ENCODE measurements at regions not wholly inside any gene's neighbourhood (a gene's known extent, or its start where the extent isn't known, plus 50 kb on each side); places are given as distances from the start of the nearest gene placed in this dataset.

DNA sequence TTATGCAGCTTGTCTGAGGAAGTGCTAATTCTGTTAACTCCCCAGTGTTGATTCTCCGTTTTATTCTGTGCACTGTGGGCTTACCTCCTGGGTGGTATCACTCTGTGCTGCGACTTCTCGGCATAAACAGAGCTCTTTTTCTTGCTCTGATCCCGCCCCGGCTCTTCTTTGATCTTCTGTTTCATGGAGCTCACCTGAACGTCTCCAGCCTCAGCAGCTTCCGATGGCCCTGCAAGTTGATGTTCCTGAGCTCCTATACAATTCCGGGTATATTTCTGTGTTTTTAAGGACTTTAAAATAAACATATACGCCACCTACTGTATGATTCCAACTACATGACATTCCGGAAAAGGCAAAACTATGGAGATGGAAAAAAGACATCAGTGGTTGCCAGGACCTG lies 110.8 kb downstream of the TENT4A start:
- Histone ChIP-seq H3K27ac (ENCODE audit: low read depth, low read length) (no peak overlapping the region), H3K4me1 (ENCODE audit: control insufficient read depth, insufficient read depth, low read length) (no peaks in the 10 kb centered on the region), H3K9ac (ENCODE audit: low read length) (no peak overlapping the region), H3K36me3 (ENCODE audit: control insufficient read depth, insufficient read depth, low read length) (no peaks in the 10 kb centered on the region), H3K4me3 (ENCODE audit: low read length) (no peak overlapping the region), H3K27me3 (ENCODE audit: control insufficient read depth, insufficient read depth, low read length) (no peaks in the 10 kb centered on the region)

DNA sequence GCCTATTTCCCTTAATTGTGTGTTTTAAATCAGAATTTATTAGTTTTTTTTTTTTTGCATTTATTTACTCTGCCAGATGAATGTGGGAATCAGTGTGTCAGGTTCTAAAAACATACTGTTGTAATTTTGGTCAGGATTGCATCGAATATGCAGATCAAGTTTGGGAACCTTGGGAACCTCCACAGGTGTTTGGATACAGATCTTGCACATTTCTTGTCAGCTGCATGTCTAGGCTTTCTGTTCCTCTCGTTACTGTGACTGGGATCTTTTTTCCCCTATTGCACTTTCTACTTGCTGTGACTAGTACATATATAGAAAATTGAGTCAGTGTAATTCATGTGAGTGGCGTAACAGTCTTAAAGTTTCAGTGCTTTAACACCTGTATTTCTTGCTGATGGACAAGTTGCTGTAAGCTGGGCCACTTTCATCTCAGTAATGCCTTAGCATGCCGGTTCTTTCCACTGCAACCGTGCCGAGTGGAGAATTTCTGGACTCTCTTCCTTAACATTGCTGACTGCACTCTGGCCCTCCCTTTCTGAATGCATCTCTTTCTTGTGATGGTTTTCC lies 112.5 kb downstream of the TENT4A start:
- Histone ChIP-seq H3K4me1 (ENCODE audit: control insufficient read depth, insufficient read depth, low read length) (no peaks in the 10 kb centered on the region), H3K4me3 (ENCODE audit: low read length) (no peak overlapping the region), H3K27me3 (ENCODE audit: control insufficient read depth, insufficient read depth, low read length) (no peaks in the 10 kb centered on the region), H3K27ac (ENCODE audit: low read depth, low read length) (no peak overlapping the region), H3K9ac (ENCODE audit: low read length) (no peak overlapping the region), H3K36me3 (ENCODE audit: control insufficient read depth, insufficient read depth, low read length) (no peaks in the 10 kb centered on the region)

DNA sequence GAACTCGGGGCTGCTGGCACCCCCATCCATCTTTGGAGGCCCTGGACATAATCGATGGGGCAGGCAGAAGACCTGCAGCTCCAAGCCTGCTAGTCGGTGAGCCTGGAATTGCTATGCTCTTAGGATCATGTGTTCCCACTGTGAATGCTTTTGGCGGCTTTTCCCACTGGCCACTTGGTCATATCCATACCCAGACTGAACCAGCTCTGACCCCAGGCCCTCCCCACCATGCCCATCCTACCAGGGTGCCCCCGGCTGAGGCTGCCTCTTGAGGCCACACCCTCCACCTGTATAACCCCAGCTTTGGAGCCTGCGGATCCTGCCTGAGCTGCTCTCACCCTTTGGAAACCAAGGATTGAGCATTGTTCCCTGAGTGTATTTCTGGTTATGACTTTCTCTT lies 113.5 kb downstream of the TENT4A start:
- no peaks in the 10 kb centered on the region for H3K4me1 ChIP-seq (ENCODE audit: control insufficient read depth, insufficient read depth, low read length)
- H3K9ac ChIP-seq (ENCODE audit: low read length), result no peak overlapping the region
- no peak overlapping the region for H3K4me3 ChIP-seq (ENCODE audit: low read length)
- no peaks in the 10 kb centered on the region for H3K36me3 ChIP-seq (ENCODE audit: control insufficient read depth, insufficient read depth, low read length)
- H3K27ac ChIP-seq (ENCODE audit: low read depth, low read length), result no peak overlapping the region
- no peaks in the 10 kb centered on the region for H3K27me3 ChIP-seq (ENCODE audit: control insufficient read depth, insufficient read depth, low read length)

- Histone ChIP-seq H3K9ac (ENCODE audit: low read length) (no peak overlapping the region), H3K36me3 (ENCODE audit: control insufficient read depth, insufficient read depth, low read length) (no peaks in the 10 kb centered on the region), H3K27ac (ENCODE audit: low read depth, low read length) (no peak overlapping the region), H3K4me3 (ENCODE audit: low read length) (peak overlapping the region; percentile 12), H3K27me3 (ENCODE audit: control insufficient read depth, insufficient read depth, low read length) (no peaks in the 10 kb centered on the region), H3K4me1 (ENCODE audit: control insufficient read depth, insufficient read depth, low read length) (no peaks in the 10 kb centered on the region)
Measured at GRCh38 chr5:6827526-6828219, 114.4 kb downstream of the TENT4A start.

GRCh38 chr5:6829150-6829784 lies 116.0 kb downstream of the TENT4A start:
- H3K36me3 ChIP-seq (ENCODE audit: control insufficient read depth, insufficient read depth, low read length), result no peaks in the 10 kb centered on the region
- no peaks in the 10 kb centered on the region for H3K4me1 ChIP-seq (ENCODE audit: control insufficient read depth, insufficient read depth, low read length)
- no peak overlapping the region for H3K4me3 ChIP-seq (ENCODE audit: low read length)
- H3K27me3 ChIP-seq (ENCODE audit: control insufficient read depth, insufficient read depth, low read length), result no peaks in the 10 kb centered on the region
- H3K27ac ChIP-seq (ENCODE audit: low read depth, low read length), result no peak overlapping the region
- H3K9ac ChIP-seq (ENCODE audit: low read length), result no peak overlapping the region

- no peak overlapping the region for H3K27ac ChIP-seq (ENCODE audit: low read depth, low read length)
- H3K9ac ChIP-seq (ENCODE audit: low read length), result no peak overlapping the region
- H3K36me3 ChIP-seq (ENCODE audit: control insufficient read depth, insufficient read depth, low read length), result no peaks in the 10 kb centered on the region
- no peaks in the 10 kb centered on the region for H3K4me1 ChIP-seq (ENCODE audit: control insufficient read depth, insufficient read depth, low read length)
- H3K4me3 ChIP-seq (ENCODE audit: low read length), result no peak overlapping the region
- no peaks in the 10 kb centered on the region for H3K27me3 ChIP-seq (ENCODE audit: control insufficient read depth, insufficient read depth, low read length)
Measured at GRCh38 chr5:6830643-6831239, 117.5 kb downstream of the TENT4A start.

- no peaks in the 10 kb centered on the region for H3K4me1 ChIP-seq (ENCODE audit: control insufficient read depth, insufficient read depth, low read length)
- no peak overlapping the region for H3K27ac ChIP-seq (ENCODE audit: low read depth, low read length)
- no peak overlapping the region for H3K9ac ChIP-seq (ENCODE audit: low read length)
- no peaks in the 10 kb centered on the region for H3K27me3 ChIP-seq (ENCODE audit: control insufficient read depth, insufficient read depth, low read length)
- no peaks in the 10 kb centered on the region for H3K36me3 ChIP-seq (ENCODE audit: control insufficient read depth, insufficient read depth, low read length)
- H3K4me3 ChIP-seq (ENCODE audit: low read length), result no peak overlapping the region
Measured at GRCh38 chr5:6831678-6832671, 118.7 kb downstream of the TENT4A start.

DNA sequence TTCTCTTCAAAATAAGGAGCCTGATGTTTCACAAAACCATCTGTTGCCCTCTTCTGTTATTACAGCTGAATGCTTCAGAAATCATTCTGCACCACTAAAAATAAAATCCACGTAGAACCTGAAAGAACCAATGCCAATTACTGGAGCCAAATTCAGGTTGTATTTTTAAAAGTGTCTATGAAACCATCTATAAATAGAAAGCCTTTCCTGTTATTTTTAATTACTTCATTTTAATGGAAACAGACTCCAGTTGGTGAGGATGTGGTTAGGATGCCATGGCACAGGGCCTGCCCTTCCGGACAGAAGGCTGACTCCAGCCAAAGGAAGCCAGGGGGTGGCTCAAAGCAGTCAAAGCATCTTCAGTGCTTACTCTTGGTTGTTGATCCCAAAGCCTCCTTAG lies 119.8 kb downstream of the TENT4A start:
- Histone ChIP-seq H3K9ac (ENCODE audit: low read length) (no peak overlapping the region), H3K27ac (ENCODE audit: low read depth, low read length) (no peak overlapping the region), H3K27me3 (ENCODE audit: control insufficient read depth, insufficient read depth, low read length) (no peaks in the 10 kb centered on the region), H3K36me3 (ENCODE audit: control insufficient read depth, insufficient read depth, low read length) (no peaks in the 10 kb centered on the region), H3K4me1 (ENCODE audit: control insufficient read depth, insufficient read depth, low read length) (no peaks in the 10 kb centered on the region), H3K4me3 (ENCODE audit: low read length) (no peak overlapping the region)

DNA sequence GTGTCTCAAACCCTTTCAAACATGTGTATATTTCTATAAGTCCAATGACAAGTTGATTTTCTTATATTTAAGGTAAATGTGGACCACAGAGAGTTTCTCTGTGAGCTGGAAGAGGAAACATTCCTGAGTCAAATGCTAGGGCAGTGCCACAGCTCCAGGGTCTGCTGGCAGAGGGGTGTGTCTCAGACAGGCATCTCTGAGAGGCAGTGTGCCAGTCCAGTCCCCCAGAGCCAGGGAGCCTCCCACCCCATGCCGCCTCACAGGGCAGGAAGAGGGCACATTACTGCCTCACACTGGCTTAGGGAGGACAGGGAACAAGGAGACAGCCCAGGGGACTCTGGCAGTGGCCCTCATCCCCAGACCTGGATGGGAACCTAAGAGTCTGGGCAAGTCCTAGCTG lies 120.2 kb downstream of the TENT4A start:
- Histone ChIP-seq H3K9ac (ENCODE audit: low read length) (no peak overlapping the region), H3K4me1 (ENCODE audit: control insufficient read depth, insufficient read depth, low read length) (no peaks in the 10 kb centered on the region), H3K4me3 (ENCODE audit: low read length) (no peak overlapping the region), H3K27ac (ENCODE audit: low read depth, low read length) (no peak overlapping the region), H3K27me3 (ENCODE audit: control insufficient read depth, insufficient read depth, low read length) (no peaks in the 10 kb centered on the region), H3K36me3 (ENCODE audit: control insufficient read depth, insufficient read depth, low read length) (no peaks in the 10 kb centered on the region)

DNA sequence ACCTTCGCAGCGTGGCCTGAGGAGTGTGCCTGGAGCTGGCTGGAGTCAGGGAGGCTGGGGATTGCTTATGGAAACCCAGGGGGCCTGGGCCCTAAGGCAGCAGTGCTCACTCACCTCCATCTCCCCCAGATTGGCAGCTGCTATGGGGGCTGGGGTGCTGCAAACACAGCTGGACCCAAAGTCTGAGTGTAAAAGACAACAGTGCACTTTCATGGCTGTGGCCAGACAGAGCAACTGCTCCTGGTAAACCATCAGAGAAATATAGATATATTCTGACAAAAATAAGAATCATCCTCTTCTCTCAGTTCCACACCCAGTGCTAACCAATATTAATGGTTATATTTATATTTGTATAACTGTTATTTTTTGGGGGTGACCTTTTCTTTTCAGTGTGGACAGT lies 123.9 kb downstream of the TENT4A start:
- Histone ChIP-seq H3K27me3 (ENCODE audit: control insufficient read depth, insufficient read depth, low read length) (no peaks in the 10 kb centered on the region), H3K4me3 (ENCODE audit: low read length) (no peak overlapping the region), H3K27ac (ENCODE audit: low read depth, low read length) (no peak overlapping the region), H3K9ac (ENCODE audit: low read length) (no peak overlapping the region), H3K4me1 (ENCODE audit: control insufficient read depth, insufficient read depth, low read length) (no peaks in the 10 kb centered on the region), H3K36me3 (ENCODE audit: control insufficient read depth, insufficient read depth, low read length) (no peaks in the 10 kb centered on the region)

DNA sequence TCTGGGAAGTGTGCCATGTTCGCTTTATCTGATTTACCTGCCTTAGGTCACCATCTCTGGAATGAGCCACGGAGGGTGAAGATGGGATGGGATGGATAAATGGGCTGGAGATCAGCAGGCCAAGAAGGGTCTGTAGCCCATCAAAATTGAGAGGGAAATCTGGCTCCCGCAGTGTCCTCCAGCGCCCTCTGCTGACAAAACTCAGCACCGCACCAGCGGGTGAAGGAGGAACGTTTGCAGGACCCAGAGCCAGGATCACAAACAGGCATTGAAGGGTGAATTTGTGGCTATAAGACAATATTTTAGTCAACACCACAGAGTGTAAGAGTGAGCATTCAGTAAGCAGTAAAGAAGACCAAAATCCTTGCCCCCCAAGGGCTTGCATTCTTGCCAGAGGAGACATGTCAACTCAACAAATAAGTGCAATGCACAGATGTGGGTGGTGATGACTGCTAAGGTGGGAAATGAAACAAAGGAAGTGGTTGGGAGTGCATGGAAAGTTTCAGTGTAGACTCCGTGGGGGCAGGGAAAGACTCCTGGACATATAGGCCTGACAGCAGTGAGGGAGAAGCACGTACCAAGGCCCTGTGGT lies 124.4 kb downstream of the TENT4A start:
- no peaks in the 10 kb centered on the region for H3K27me3 ChIP-seq (ENCODE audit: control insufficient read depth, insufficient read depth, low read length)
- H3K36me3 ChIP-seq (ENCODE audit: control insufficient read depth, insufficient read depth, low read length), result no peaks in the 10 kb centered on the region
- H3K4me1 ChIP-seq (ENCODE audit: control insufficient read depth, insufficient read depth, low read length), result no peaks in the 10 kb centered on the region
- H3K4me3 ChIP-seq (ENCODE audit: low read length), result no peak overlapping the region
- H3K9ac ChIP-seq (ENCODE audit: low read length), result no peak overlapping the region
- H3K27ac ChIP-seq (ENCODE audit: low read depth, low read length), result no peak overlapping the region

DNA sequence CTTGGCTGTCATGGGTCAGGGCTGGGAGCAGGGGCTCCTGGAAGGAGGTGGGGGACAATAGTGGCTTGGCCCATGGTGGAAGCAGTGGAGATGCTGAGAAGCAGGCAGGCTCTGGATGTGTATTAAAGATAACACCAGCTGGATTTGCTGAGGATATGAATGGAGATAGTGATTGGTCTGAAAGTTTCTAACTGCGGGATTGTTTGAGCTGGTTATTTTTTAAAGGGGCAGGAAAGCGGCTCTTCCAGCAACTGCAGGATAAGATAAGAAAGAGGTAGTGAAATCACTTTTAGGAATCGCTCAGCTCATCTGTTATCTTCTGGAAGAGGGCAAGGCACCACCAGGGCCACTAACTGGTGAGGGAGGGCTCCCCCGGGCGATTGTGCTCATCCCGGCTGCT lies 125.5 kb downstream of the TENT4A start:
- Histone ChIP-seq H3K36me3 (ENCODE audit: control insufficient read depth, insufficient read depth, low read length) (no peaks in the 10 kb centered on the region), H3K27ac (ENCODE audit: low read depth, low read length) (no peak overlapping the region), H3K9ac (ENCODE audit: low read length) (no peak overlapping the region), H3K4me3 (ENCODE audit: low read length) (no peak overlapping the region), H3K4me1 (ENCODE audit: control insufficient read depth, insufficient read depth, low read length) (no peaks in the 10 kb centered on the region), H3K27me3 (ENCODE audit: control insufficient read depth, insufficient read depth, low read length) (no peaks in the 10 kb centered on the region)

Measured in rectal smooth muscle tissue (tissue), 1 donor.